H1 (cell line): ENCODE measurements at regions not wholly inside any gene's neighbourhood (a gene's known extent, or its start where the extent isn't known, plus 50 kb on each side); places are given as distances from the start of the nearest gene placed in this dataset.

Experiments
- BCL11A ChIP-seq, 2 experiments: IDR thresholded peaks; one replicate each; pipeline ENCODE4 v1.6.1; 2011; ENCODE audit warnings: low read depth in 2 of 2, low read length in 2 of 2, mild to moderate bottlenecking in 2 of 2
- CHD7 ChIP-seq: fragments of 300-600 bp; sonication (generic); IDR thresholded peaks from 2 replicates; pipeline ENCODE4 v1.7.1; 2012; ENCODE audit warnings: low read length, moderate library complexity, mild to moderate bottlenecking, inconsistent platforms; ENCODE audit not compliant: insufficient replicate concordance
- EGR1 ChIP-seq: IDR thresholded peaks from 2 replicates; pipeline ENCODE4 v1.6.1; 2011; ENCODE audit warnings: low read depth, low read length, borderline replicate concordance
- EZH2 ChIP-seq: fragments of 200-600 bp; sonication (generic); IDR thresholded peaks from 2 replicates; pipeline ENCODE4 v1.7.1; 2012; ENCODE audit warnings: low read depth, mild to moderate bottlenecking, moderate library complexity, low read length, inconsistent platforms; ENCODE audit not compliant: severe bottlenecking
- GTF2F1 ChIP-seq: IDR thresholded peaks from 2 replicates; pipeline ENCODE4 v1.6.1; 2012; ENCODE audit warnings: low read depth, low read length, improper control_type of control experiment, borderline replicate concordance
- KDM1A ChIP-seq: fragments of 200-600, 300-600 bp; sonication (generic); IDR thresholded peaks from 2 replicates; pipeline ENCODE4 v1.7.1; 2016; ENCODE audit warnings: mild to moderate bottlenecking, low read length, borderline replicate concordance
- RBBP5 ChIP-seq: IDR thresholded peaks from 2 replicates; pipeline ENCODE4 v1.7.1; 2012; ENCODE audit warnings: low read depth, mild to moderate bottlenecking, inconsistent platforms, low read length, moderate library complexity, borderline replicate concordance
- RXRA ChIP-seq: IDR thresholded peaks from 2 replicates; pipeline ENCODE4 v1.6.1; 2011; ENCODE audit warnings: low read depth, mild to moderate bottlenecking, low read length, moderate library complexity; ENCODE audit not compliant: insufficient read depth
- SP2 ChIP-seq: IDR thresholded peaks from 2 replicates; pipeline ENCODE4 v1.6.1; 2012; ENCODE audit warnings: mild to moderate bottlenecking, low read length, inconsistent platforms
- SUZ12 ChIP-seq: fragments of 200-600 bp; sonication (generic); IDR thresholded peaks from 2 replicates; pipeline ENCODE4 v1.6.1; 2012; ENCODE audit warnings: mild to moderate bottlenecking, inconsistent platforms, low read length, moderate library complexity, mixed read lengths

GRCh38 chr11:33988586-33989370 is 62.8 kb upstream of the CAPRIN1 start (continued):
- TF ChIP-seq CHD7 = no peak
- TF ChIP-seq RXRA = no peak
- TF ChIP-seq SUZ12 = no peak
- no peak for TF ChIP-seq EGR1
- TF ChIP-seq SP2 = no peak
- TF ChIP-seq EZH2 = no peak
- TF ChIP-seq RBBP5 = no peak
- TF ChIP-seq BCL11A (IDR thresholded peaks at IDR 0.05; ENCODE audit: low read depth in 2 of 2, low read length in 2 of 2) = no peak
- TF ChIP-seq KDM1A = no peak
- no peak for TF ChIP-seq GTF2F1
